ENCODE measurements at regions not wholly inside any gene's neighbourhood (a gene's known extent, or its start where the extent isn't known, plus 50 kb on each side); places are given as distances from the start of the nearest gene placed in this dataset.

DNA sequence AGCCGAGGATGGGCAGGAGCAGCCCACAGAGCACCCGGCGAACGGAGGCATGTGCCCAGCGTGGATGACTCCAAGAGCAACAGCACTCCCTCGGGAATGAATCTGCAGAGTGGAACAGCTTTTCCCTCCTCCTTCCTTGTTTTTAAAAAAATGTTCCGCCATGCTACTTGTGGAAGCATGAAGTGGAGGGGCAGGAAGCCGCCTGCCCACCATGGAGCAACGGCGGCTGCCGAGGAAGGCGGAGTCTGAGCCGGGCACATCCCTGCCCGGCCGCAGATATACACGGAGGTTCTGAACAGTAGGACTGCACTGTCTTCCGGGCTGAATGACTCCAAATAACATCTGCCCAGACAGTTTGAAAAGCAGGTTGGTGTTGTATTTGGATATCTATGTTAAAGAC lies 65.2 kb downstream of the SOX1 start:
- TF ChIP-seq, protein P1, sequence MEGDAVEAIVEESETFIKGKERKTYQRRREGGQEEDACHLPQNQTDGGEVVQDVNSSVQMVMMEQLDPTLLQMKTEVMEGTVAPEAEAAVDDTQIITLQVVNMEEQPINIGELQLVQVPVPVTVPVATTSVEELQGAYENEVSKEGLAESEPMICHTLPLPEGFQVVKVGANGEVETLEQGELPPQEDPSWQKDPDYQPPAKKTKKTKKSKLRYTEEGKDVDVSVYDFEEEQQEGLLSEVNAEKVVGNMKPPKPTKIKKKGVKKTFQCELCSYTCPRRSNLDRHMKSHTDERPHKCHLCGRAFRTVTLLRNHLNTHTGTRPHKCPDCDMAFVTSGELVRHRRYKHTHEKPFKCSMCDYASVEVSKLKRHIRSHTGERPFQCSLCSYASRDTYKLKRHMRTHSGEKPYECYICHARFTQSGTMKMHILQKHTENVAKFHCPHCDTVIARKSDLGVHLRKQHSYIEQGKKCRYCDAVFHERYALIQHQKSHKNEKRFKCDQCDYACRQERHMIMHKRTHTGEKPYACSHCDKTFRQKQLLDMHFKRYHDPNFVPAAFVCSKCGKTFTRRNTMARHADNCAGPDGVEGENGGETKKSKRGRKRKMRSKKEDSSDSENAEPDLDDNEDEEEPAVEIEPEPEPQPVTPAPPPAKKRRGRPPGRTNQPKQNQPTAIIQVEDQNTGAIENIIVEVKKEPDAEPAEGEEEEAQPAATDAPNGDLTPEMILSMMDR (IDR thresholded peaks at IDR 0.05; ENCODE audit: extremely low read depth in 1 of 2, insufficient read depth in 1 of 2, low read depth in 1 of 2, low read length in 2 of 2) = no peak
- no peak for TF ChIP-seq POLR2A (IDR thresholded peaks at IDR 0.05; ENCODE audit: low read depth, low read length)
- TF ChIP-seq POLR2AphosphoS5 (IDR thresholded peaks at IDR 0.05; ENCODE audit: insufficient read depth, low read depth, low read length) = no peak
- no peak for TF ChIP-seq EZH2 (IDR thresholded peaks at IDR 0.05; ENCODE audit: borderline replicate concordance, low read depth, low read length, severe bottlenecking)
- TF ChIP-seq JUN (IDR thresholded peaks at IDR 0.05; ENCODE audit: borderline replicate concordance, insufficient read depth, insufficient read length, low read depth) = no peak
- TF ChIP-seq MAX (IDR thresholded peaks at IDR 0.05; ENCODE audit: insufficient read depth, insufficient read length) = no peak
- no peak for TF ChIP-seq MYC (IDR thresholded peaks at IDR 0.05; ENCODE audit: low read depth, low read length)
- TF ChIP-seq GATA2 (IDR thresholded peaks at IDR 0.05; ENCODE audit: insufficient read depth, insufficient read length, low read depth, low read length) = no peak
